Neural cell (in vitro differentiated cells): ENCODE measurements at regions not wholly inside any gene's neighbourhood (a gene's known extent, or its start where the extent isn't known, plus 50 kb on each side); places are given as distances from the start of the nearest gene placed in this dataset.
A peak's percentile ranks its signal among the peaks of the same experiment; 100 is the strongest.

Source experiments
- H2AFZ ChIP-seq: fragments of 200-600, 300-800 bp; sonication (generic), shearing (Covaris generic); 2 replicates; pipeline ENCODE4 v1.6.0; 2014; ENCODE audit warnings: low read depth, mild to moderate bottlenecking, antibody characterized with exemption, low read length, moderate library complexity
- H3F3A ChIP-seq: fragments of 200-600 bp; shearing (Covaris generic); 2 replicates; pipeline ENCODE4 v1.6.1; 2016; ENCODE audit warnings: mild to moderate bottlenecking, moderate library complexity, mixed read lengths, antibody characterized with exemption, low read length; ENCODE audit not compliant: insufficient read depth, poor library complexity, severe bottlenecking
- H3K27ac ChIP-seq: fragments of 200-600, 300-800 bp; sonication (generic), shearing (Covaris generic); 2 replicates; pipeline ENCODE4 v1.5.1; 2014; ENCODE audit warnings: mild to moderate bottlenecking, low read length, moderate library complexity
- H3K27me3 ChIP-seq: fragments of 300-800, 200-600 bp; sonication (generic), shearing (Covaris generic); 2 replicates; pipeline ENCODE4 v1.6.0; 2014; ENCODE audit warnings: mild to moderate bottlenecking, low read depth, low read length, moderate library complexity; ENCODE audit not compliant: insufficient read depth
- H3K36me3 ChIP-seq: fragments of 300-800, 200-600 bp; sonication (generic), shearing (Covaris generic); 2 replicates; pipeline ENCODE4 v1.5.1; 2014; ENCODE audit warnings: mild to moderate bottlenecking, antibody characterized with exemption, low read length, moderate library complexity; ENCODE audit not compliant: insufficient read depth
- H3K4me2 ChIP-seq: fragments of 300-800, 200-600 bp; sonication (generic), shearing (Covaris generic); 2 replicates; pipeline ENCODE4 v1.6.0; 2014; ENCODE audit warnings: mild to moderate bottlenecking, low read length
- H3K4me3 ChIP-seq: fragments of 300-800, 200-600 bp; sonication (generic), shearing (Covaris generic); 2 replicates; pipeline ENCODE4 v1.5.1; 2014; ENCODE audit warnings: mild to moderate bottlenecking, low read length, moderate library complexity
- H3K79me2 ChIP-seq: fragments of 200-600 bp; shearing (Covaris generic); replicated peaks from 2 replicates; pipeline ENCODE4 v1.6.0; 2014; ENCODE audit warnings: mild to moderate bottlenecking, low read length, moderate library complexity; ENCODE audit not compliant: insufficient read depth
- H3K9ac ChIP-seq: fragments of 300-800, 200-600 bp; sonication (generic), shearing (Covaris generic); 2 replicates; pipeline ENCODE4 v1.6.1; 2016; ENCODE audit warnings: mild to moderate bottlenecking, low read length, mixed read lengths
- H3K9me2 ChIP-seq: fragments of 200-600 bp; shearing (Covaris generic); 2 replicates; pipeline ENCODE4 v1.6.1; 2016; ENCODE audit warnings: mild to moderate bottlenecking, low read length, mixed read lengths; ENCODE audit not compliant: insufficient read depth
- H3K9me3 ChIP-seq: fragments of 200-600, 300-800 bp; sonication (generic), shearing (Covaris generic); 2 replicates; pipeline ENCODE4 v1.6.1; 2016; ENCODE audit warnings: mild to moderate bottlenecking, mixed run types, low read length, moderate library complexity, mixed read lengths
- H4K20me1 ChIP-seq: fragments of 200-600 bp; shearing (Covaris generic); 2 replicates; pipeline ENCODE4 v1.6.1; 2016; ENCODE audit warnings: mild to moderate bottlenecking, mixed run types; ENCODE audit not compliant: insufficient read depth
- CTCF ChIP-seq: fragments of 450-650 bp; IDR thresholded peaks from 2 replicates; pipeline ENCODE4 v1.5.1; 2014; ENCODE audit warnings: antibody characterized with exemption, mild to moderate bottlenecking, moderate library complexity; ENCODE audit not compliant: poor library complexity, severe bottlenecking
- EP300 ChIP-seq: fragments of 450-650 bp; conservative IDR thresholded peaks from 2 replicates; pipeline ENCODE4 v1.6.1; 2014; ENCODE audit warnings: antibody characterized with exemption, mild to moderate bottlenecking, moderate library complexity; ENCODE audit not compliant: poor library complexity, severe bottlenecking
- EZH2 ChIP-seq: fragments of 200-600, 300-800 bp; shearing (Covaris generic), sonication (generic); IDR thresholded peaks from 2 replicates; pipeline ENCODE4 v1.6.1; 2014; ENCODE audit warnings: antibody characterized with exemption, low read length, borderline replicate concordance, mild to moderate bottlenecking; ENCODE audit not compliant: insufficient read depth, poor library complexity, severe bottlenecking
- MXI1 ChIP-seq: fragments of 450-650 bp; conservative IDR thresholded peaks from 2 replicates; pipeline ENCODE4 v1.6.1; 2014; ENCODE audit warnings: antibody characterized with exemption, mild to moderate bottlenecking; ENCODE audit not compliant: poor library complexity, severe bottlenecking
- POLR2AphosphoS5 ChIP-seq: IDR thresholded peaks from 2 replicates; pipeline ENCODE4 v1.6.1; 2012
- RAD21 ChIP-seq: fragments of 450-650 bp; conservative IDR thresholded peaks from 2 replicates; pipeline ENCODE4 v1.6.1; 2014; ENCODE audit warnings: antibody characterized with exemption, mild to moderate bottlenecking, moderate library complexity
- REST ChIP-seq: IDR thresholded peaks from 2 replicates; pipeline ENCODE4 v1.6.1; 2012; ENCODE audit warnings: borderline replicate concordance
- SMC3 ChIP-seq: fragments of 450-650 bp; conservative IDR thresholded peaks from 2 replicates; pipeline ENCODE4 v1.6.1; 2014; ENCODE audit warnings: antibody characterized with exemption, mild to moderate bottlenecking, moderate library complexity; ENCODE audit not compliant: poor library complexity
- TAF1 ChIP-seq: IDR thresholded peaks from 2 replicates; pipeline ENCODE4 v1.6.1; 2012; ENCODE audit warnings: low read depth

- Histone ChIP-seq H3K9me2 (no peaks in the 10 kb centered on the region), H3K36me3 (no peaks in the 10 kb centered on the region), H3F3A (no peaks in the 10 kb centered on the region), H3K4me2 (no peak overlapping the region), H3K9ac (no peak overlapping the region), H3K79me2 (no peaks in the 10 kb centered on the region), H3K27ac (no peak overlapping the region), H3K27me3 (no peaks in the 10 kb centered on the region), H2AFZ (no peak overlapping the region), H4K20me1 (no peaks in the 10 kb centered on the region), H3K9me3 (no peaks in the 10 kb centered on the region), H3K4me3 (no peak overlapping the region)
- TF ChIP-seq REST, result no peak
- no peak for TF ChIP-seq SMC3
- no peak for TF ChIP-seq CTCF
- TF ChIP-seq MXI1, result no peak
Measured at GRCh38 chr7:84674236-84674913, 479.8 kb upstream of the SEMA3A start.

GRCh38 chr7:84669177-84669732 is 474.7 kb upstream of the SEMA3A start:
- Histone ChIP-seq H3F3A (peaks cover 5% of the 10 kb centered on the region), H3K79me2 (no peaks in the 10 kb centered on the region), H2AFZ (no peak overlapping the region), H3K9me2 (no peaks in the 10 kb centered on the region), H3K36me3 (no peaks in the 10 kb centered on the region), H3K27me3 (no peaks in the 10 kb centered on the region), H3K4me3 (no peak overlapping the region), H3K9ac (no peak overlapping the region), H3K9me3 (no peaks in the 10 kb centered on the region), H4K20me1 (no peaks in the 10 kb centered on the region), H3K4me2 (no peak overlapping the region), H3K27ac (no peak overlapping the region)
- TF ChIP-seq EZH2, result no peak

GRCh38 chr7:84668116-84668515 is 473.5 kb upstream of the SEMA3A start:
- no peaks in the 10 kb centered on the region for H3K9me2 ChIP-seq

More at GRCh38 chr7:84668116-84668515, 473.5 kb upstream of the SEMA3A start:
- H3K27me3 ChIP-seq, result no peaks in the 10 kb centered on the region
- no peak overlapping the region for H2AFZ ChIP-seq
- no peak overlapping the region for H3K4me2 ChIP-seq
- no peaks in the 10 kb centered on the region for H3K36me3 ChIP-seq
- peak overlapping the region; percentile 86 for H3K27ac ChIP-seq
- H3K4me3 ChIP-seq, result no peak overlapping the region
- H3K79me2 ChIP-seq, result no peaks in the 10 kb centered on the region
- no peaks in the 10 kb centered on the region for H3K9me3 ChIP-seq
- TF ChIP-seq TAF1 (no peak), EZH2 (no peak), POLR2AphosphoS5 (no peak), CTCF (no peak), RAD21 (no peak), SMC3 (no peak), MXI1 (no peak), EP300 (no peak), REST (no peak)
- H4K20me1 ChIP-seq, result no peaks in the 10 kb centered on the region
- H3F3A ChIP-seq, result peaks cover 5% of the 10 kb centered on the region
- no peak overlapping the region for H3K9ac ChIP-seq
